ENCODE measurements at regions not wholly inside any gene's neighbourhood (a gene's known extent, or its start where the extent isn't known, plus 50 kb on each side); places are given as distances from the start of the nearest gene placed in this dataset.
"Not testable (repeated sequence)": the region's sequence is repeated elsewhere in the genome, so short reads cannot be mapped to it uniquely, and the experiment has no call there.

- DNase-seq = no peak
Observed at GRCh38 chr11:130526846-130527245, 78.4 kb downstream of the ADAMTS15 start.

DNA sequence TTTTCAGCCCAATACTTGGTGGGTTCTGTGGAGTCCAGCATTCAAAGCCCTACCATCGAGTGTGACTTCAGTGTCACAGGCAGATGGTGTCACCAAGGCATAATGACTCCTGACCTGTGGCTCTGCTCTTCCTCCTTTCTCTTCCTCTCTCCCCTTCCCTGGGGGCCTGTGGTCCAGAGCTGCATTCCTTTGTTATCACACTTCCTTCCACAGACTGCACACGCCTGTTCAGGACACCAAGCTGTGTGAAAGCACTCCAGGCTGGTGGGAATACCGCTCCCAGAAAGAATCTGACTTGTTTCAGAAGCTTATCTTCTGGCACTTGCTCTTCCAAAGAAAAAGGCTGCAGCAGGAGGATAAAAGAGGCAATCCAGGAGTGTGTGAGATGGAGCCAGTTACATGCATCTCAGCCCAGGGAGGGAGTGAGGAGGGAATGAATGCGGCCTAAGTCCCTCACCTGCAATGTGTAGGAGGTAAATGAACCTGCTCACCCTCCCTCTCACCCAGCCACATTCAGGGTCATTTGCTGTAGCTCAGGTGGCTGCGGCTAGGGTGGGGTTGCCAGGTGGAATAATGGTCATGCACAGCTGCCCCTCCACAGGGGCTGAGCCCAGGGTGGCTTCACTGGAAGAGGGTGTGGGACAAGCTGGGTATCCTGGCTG, 79.3 kb downstream of the ADAMTS15 start:
- no peak for DNase-seq

DNA sequence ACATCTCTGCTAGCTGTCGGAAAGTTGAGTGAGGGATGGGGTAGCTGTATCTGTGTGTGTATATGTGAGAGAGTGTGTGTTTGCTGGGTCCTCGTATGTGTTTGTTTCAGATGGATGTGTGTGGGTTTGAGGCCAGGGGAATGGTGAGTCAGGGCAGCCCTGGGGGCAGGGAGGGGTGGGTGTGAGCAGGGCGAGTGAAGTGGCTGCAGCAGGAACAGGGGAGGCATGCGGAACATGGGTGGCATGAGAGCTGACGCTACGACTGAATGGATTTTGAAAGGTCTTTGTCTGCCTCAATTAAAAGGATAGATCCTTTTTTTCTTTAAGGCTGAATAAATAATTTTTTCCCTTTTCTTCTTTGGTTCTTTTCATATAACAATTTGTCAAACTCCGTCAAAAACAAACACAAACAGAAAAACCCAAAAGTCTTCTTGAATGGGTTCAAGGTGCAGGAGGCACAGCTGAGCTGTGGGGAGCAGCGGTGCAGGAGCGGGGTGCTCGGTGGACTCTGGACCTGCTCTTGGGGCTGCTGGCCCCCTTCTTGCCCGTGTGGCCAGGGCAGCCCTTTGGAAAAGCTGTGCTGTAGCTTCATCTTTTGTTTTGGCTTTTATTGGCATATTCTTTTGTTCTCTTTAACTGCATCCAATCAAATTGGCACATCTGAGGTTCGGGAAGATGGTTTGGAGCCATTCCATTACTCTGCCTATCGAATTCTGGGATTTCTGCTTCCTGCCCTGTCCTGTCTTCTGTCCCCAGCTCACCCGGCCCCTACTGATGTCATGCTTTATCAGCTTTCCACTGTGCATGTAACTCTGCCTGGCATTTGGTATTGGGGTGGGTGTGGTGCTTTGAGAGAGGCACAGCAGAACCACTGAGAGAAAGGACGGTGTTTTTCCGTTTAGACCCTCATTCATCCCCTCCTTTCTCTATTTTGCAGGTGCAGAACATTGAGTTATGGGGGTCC, 80.1 kb downstream of the ADAMTS15 start:
- DNase-seq = no peak

DNA sequence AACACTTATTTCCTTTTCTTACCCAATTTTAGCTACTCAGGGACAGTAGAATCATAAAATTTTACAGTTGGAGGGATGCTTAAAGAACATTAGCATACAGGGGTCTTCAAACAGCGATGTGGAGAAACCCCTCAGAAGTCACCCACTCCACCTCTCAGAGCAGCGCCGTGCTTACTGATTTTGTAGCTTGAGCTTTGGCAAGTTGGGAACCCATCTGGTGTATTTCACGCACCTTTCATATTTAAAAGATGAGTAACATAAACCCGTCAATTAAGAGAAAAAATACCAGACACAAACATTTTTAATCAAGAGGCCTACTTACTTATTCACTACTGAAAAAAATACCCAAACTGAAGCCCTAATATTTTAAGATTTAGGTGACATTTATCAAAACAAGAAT, 80.9 kb downstream of the ADAMTS15 start:
- DNase-seq = no peak

- no peak for DNase-seq
Observed at GRCh38 chr11:130531061-130531460, 82.6 kb downstream of the ADAMTS15 start.

- DNase-seq = no peak
Observed at GRCh38 chr11:130533113-130533798, 84.8 kb downstream of the ADAMTS15 start.

DNA sequence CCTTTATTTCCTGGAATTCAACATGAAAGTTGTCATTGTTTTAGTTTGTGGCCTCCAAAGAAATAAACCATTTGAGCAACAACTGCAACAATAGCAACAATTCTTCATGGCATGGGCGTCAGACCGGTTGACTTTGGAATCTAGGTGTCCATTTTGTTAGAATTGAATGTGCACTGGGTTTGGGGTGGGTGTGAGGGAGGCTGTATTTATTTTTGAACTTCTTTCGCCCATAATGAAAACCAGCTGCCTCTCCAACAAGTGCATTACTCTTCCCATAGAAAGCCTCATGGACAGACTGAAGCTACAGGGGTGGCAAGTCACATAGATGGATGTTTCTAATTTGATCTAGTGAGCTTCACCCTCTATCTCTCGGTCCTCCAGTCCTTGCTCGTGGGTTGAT, 85.4 kb downstream of the ADAMTS15 start:
- no peak for DNase-seq

- DNase-seq = no peak
Observed at GRCh38 chr11:130534551-130534950, 86.1 kb downstream of the ADAMTS15 start.

DNA sequence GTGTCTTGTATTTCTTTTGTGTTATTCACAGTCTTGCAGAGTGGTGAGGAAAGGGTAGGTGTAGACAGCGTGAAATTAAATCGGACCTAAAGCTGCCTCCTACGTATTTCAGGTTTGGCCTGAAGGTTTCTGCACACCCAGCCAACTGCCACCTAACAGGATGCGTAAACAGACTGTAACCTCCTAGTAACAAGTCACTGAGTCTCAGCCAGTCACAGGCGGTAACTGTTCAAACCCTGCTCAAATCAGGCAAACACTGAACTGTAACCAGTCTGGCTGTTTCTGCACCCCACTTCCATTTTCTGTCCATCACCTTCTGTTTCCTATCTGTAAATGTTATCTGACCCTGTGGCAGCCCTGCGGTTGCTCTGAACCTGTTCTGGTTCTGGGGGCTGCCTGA, 87.1 kb downstream of the ADAMTS15 start:
- DNase-seq = no peak

DNA sequence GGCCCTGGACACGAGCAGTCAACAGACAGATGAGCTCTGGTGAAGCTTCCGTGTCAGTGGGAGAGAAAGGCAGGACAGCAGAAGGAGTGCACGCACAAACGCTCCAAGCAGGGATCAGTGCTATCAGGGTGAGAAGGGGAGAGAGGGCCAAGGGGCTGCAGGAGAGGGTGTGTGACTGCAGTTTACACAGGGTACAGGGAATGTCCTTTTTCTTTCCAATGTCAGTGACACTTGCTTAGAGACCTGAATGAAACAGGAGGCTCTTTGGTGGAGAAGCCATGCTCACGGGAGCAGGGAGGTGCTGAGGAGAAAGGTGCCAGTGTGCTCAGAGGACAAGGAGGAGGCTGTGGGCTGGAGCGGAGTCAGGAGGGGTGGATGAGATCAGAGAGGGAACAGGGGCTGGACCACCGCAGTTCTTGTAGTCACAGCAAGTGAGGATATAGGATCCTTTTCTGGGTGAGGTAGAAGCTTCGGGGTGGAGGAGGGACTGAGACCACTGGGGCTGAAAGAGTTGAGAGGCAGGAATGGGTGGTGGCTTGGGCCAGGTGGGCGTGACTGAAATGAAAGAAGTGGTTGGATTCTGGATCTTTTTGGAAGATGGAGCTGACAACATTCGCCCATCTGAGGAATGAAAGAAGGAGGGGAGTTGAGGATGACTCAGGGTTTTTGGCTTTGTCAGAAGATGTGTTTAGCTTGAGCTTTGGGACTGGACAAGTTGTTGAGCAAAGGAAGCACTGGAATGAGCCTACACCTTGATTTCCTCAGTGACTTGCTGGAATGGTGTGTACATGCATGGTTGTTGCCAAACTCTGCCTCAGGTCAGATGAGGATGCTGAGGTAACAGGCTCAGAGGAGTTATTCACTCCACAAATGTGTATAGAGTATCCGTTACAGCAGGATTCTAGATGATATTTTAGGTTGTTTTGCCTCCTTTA, 87.9 kb downstream of the ADAMTS15 start:
- DNase-seq = no peak

- DNase-seq = not testable (repeated sequence)
Observed at GRCh38 chr11:130539680-130540079, 91.2 kb downstream of the ADAMTS15 start.

DNA sequence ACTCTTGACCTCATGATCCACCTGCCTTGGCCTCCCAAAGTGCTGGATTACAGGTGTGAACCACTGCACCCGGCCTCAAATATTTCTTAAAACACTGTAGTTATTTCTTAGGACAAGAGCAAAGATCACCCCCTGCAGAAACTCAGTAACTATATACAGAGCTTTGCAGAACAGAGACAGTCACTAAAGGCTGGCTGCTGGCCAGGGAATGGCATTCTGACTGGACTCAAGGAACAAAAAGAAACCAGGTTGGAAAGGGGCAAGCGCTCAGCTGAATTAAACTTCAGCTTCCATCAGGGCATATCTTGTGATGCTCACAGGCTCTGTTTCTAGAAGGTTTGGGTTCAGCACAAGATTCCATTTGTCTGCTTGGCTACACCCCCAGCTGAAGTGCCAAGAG, 95.8 kb downstream of the ADAMTS15 start:
- DNase-seq = no peak

DNA sequence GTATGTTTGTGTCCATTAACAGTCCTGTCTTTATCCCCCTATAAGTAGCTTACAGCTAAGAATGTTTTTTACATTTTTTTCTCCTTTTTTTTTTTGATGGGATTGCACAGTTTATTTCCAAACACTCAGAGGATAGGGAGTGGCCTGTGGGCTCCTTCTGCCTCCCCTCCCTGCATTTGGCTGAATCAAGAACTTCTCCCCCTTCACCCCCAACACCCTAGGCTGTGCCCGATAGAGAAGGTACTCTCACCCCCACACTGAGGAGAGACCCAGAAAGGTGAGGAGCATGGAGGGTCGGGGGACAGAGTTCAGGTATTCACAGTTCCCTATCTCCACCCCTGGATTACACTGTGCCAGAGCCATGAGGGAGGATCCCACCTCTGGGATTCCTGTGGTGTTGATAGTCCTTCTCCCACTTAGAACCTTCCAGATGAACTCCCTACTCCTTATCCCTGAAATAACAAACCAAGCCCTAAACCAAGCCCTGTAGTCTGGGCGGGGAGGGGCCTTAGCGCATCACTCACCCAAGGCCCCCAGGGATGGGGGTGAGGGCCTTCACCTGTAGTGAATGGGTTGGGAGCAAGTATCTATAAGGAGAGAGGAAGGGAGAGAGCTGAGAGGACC, 97.1 kb downstream of the ADAMTS15 start:
- no peak for DNase-seq

DNA sequence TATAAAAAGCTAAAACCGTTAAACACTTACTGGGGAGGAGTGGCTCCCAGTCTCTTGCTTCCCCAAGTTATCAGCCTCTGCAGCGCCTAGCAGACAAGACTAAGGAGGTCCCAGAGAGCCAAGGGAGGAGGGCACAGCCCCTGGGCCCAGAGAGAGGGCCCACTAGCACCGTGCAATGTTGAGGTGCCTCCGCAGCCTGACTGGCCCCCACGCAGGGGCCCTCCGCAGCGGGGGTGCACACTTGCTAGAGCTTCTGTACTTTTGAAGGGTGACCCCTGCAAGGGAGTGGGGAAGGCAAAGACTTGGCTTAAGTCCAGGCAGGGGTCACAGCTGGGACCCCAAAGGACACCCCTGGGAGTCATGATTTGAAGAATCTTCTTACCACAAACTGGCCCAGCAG, 98.0 kb downstream of the ADAMTS15 start:
- DNase-seq = no peak

GRCh38 chr11:130546901-130547694, 98.7 kb downstream of the ADAMTS15 start:
- DNase-seq = no peak

- no peak for DNase-seq
Observed at GRCh38 chr11:130547761-130548490, 99.5 kb downstream of the ADAMTS15 start.

- DNase-seq = no peak
Observed at GRCh38 chr11:130548491-130548833, 100.0 kb downstream of the ADAMTS15 start.

DNA sequence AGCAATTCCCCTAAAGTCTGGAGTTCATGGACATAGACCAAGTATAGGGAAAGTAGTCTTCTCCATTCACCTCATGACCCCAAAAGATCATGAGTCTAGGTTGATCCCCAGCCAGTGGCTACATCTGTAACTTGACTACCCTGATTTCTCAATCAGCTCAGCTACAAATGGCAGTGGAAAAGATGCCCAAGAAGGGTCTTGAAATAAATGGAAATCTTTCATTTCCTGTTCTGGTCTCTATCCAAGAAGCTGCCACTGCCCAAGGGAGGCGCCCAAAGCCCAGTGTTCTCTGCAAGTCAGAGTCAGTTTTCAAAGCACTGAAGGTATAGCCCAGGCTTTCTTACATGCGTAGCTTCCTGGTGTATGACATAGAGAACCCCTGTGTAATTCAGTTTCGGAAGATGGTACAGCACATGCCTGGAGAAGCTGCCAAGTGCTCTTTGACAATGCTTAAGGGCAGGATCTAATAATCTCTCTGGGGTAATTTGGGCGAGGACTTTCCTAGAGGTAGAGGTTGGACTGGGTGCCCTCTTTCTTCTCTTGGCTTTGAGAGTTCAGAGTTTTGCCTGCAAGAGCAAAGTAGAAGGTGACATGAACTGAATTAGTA, 101.1 kb downstream of the ADAMTS15 start:
- no peak for DNase-seq

- DNase-seq = no peak
Observed at GRCh38 chr11:130550150-130550549, 101.7 kb downstream of the ADAMTS15 start.
